Dendritic cell treated with granulocyte-macrophage colony-stimulating factor and Interleukin-4, amounts not matched to agents 40 ng/mL and 50 ng/mL, for 4 days (primary cell): ENCODE measurements at regions not wholly inside any gene's neighbourhood (a gene's known extent, or its start where the extent isn't known, plus 50 kb on each side); places are given as distances from the start of the nearest gene placed in this dataset.

ENCODE experiments used
- H3K27ac Mint-ChIP-seq: one replicate; pipeline ENCODE4 v1.8.0; 2022; ENCODE audit warnings: mild to moderate bottlenecking, mixed read lengths
- H3K27me3 Mint-ChIP-seq: one replicate; pipeline ENCODE4 v1.8.0; 2022; ENCODE audit warnings: mild to moderate bottlenecking, mixed read lengths
- H3K36me3 Mint-ChIP-seq: one replicate; pipeline ENCODE4 v1.8.0; 2022; ENCODE audit warnings: low read depth, mixed read lengths
- H3K4me1 Mint-ChIP-seq: one replicate; pipeline ENCODE4 v1.8.0; 2022; ENCODE audit warnings: low read depth, mixed read lengths
- H3K4me3 Mint-ChIP-seq: one replicate; pipeline ENCODE4 v1.8.0; 2022; ENCODE audit warnings: mild to moderate bottlenecking, moderate library complexity, mixed read lengths
- H3K9me3 Mint-ChIP-seq: one replicate; pipeline ENCODE4 v1.8.0; 2022; ENCODE audit warnings: mixed read lengths
- intact Hi-C: fragments of 100-400 bp; cut with micrococcal nuclease; formaldehyde crosslinking; loops from one replicate; pipeline ENCODE4 v1.15.0; 2022

- Mint-ChIP-seq H3K4me3 (no peak overlapping the region), H3K27ac (no peak overlapping the region), H3K27me3 (no peaks in the 10 kb centered on the region), H3K4me1 (peaks cover 6% of the 10 kb centered on the region), H3K9me3 (no peaks in the 10 kb centered on the region), H3K36me3 (no peaks in the 10 kb centered on the region)
- intact Hi-C loops: no loop called here
Observed at GRCh38 chr13:26456650-26457049, 100.8 kb upstream of the WASF3 start.

- H3K4me3 Mint-ChIP-seq: no peak overlapping the region
- no peaks in the 10 kb centered on the region for H3K9me3 Mint-ChIP-seq
- intact Hi-C loops: no loop called here
- no peak overlapping the region for H3K27ac Mint-ChIP-seq
- H3K4me1 Mint-ChIP-seq: peaks cover 6% of the 10 kb centered on the region
- H3K27me3 Mint-ChIP-seq: no peaks in the 10 kb centered on the region
- H3K36me3 Mint-ChIP-seq: no peaks in the 10 kb centered on the region
Observed at GRCh38 chr13:26457212-26457611, 100.3 kb upstream of the WASF3 start.

GRCh38 chr13:26458196-26458749 is 99.2 kb upstream of the WASF3 start:
- no peaks in the 10 kb centered on the region for H3K27me3 Mint-ChIP-seq
- H3K36me3 Mint-ChIP-seq: no peaks in the 10 kb centered on the region
- H3K4me1 Mint-ChIP-seq: peaks cover 6% of the 10 kb centered on the region
- H3K27ac Mint-ChIP-seq: no peak overlapping the region
- H3K4me3 Mint-ChIP-seq: no peak overlapping the region
- intact Hi-C loops: no loop called here
- H3K9me3 Mint-ChIP-seq: no peaks in the 10 kb centered on the region

- H3K4me3 Mint-ChIP-seq: no peak overlapping the region
Observed at GRCh38 chr13:26459276-26460131, 98.0 kb upstream of the WASF3 start.

GRCh38 chr13:26460648-26461047 is 96.8 kb upstream of the WASF3 start:
- Mint-ChIP-seq H3K4me3 (no peak overlapping the region), H3K9me3 (no peaks in the 10 kb centered on the region), H3K27me3 (peaks cover 4% of the 10 kb centered on the region), H3K4me1 (peaks cover 6% of the 10 kb centered on the region), H3K27ac (no peak overlapping the region), H3K36me3 (no peaks in the 10 kb centered on the region)
- intact Hi-C loops: no loop called here

More at GRCh38 chr13:26459276-26460131, 98.0 kb upstream of the WASF3 start:
- Mint-ChIP-seq H3K36me3 (no peaks in the 10 kb centered on the region), H3K27me3 (peaks cover 3% of the 10 kb centered on the region), H3K27ac (no peak overlapping the region), H3K9me3 (no peaks in the 10 kb centered on the region), H3K4me1 (peaks cover 6% of the 10 kb centered on the region)
- intact Hi-C loops: no loop called here

- Mint-ChIP-seq H3K27ac (no peak overlapping the region), H3K4me1 (no peaks in the 10 kb centered on the region), H3K36me3 (no peaks in the 10 kb centered on the region), H3K9me3 (no peaks in the 10 kb centered on the region), H3K4me3 (no peak overlapping the region), H3K27me3 (peaks cover 4% of the 10 kb centered on the region)
- intact Hi-C loops: no loop called here
Observed at GRCh38 chr13:26463296-26463695, 94.2 kb upstream of the WASF3 start.

GRCh38 chr13:26463848-26464247 is 93.6 kb upstream of the WASF3 start:
- H3K4me1 Mint-ChIP-seq: no peaks in the 10 kb centered on the region
- intact Hi-C loops: no loop called here
- H3K27me3 Mint-ChIP-seq: peaks cover 4% of the 10 kb centered on the region
- H3K4me3 Mint-ChIP-seq: no peak overlapping the region
- H3K27ac Mint-ChIP-seq: no peak overlapping the region
- H3K36me3 Mint-ChIP-seq: no peaks in the 10 kb centered on the region
- H3K9me3 Mint-ChIP-seq: no peaks in the 10 kb centered on the region

GRCh38 chr13:26465514-26465913 is 92.0 kb upstream of the WASF3 start:
- no peaks in the 10 kb centered on the region for H3K9me3 Mint-ChIP-seq
- intact Hi-C loops: no loop called here
- no peak overlapping the region for H3K4me3 Mint-ChIP-seq
- H3K27ac Mint-ChIP-seq: no peak overlapping the region
- no peaks in the 10 kb centered on the region for H3K36me3 Mint-ChIP-seq
- no peaks in the 10 kb centered on the region for H3K4me1 Mint-ChIP-seq
- peaks cover 4% of the 10 kb centered on the region for H3K27me3 Mint-ChIP-seq

- intact Hi-C loops: no loop called here
- Mint-ChIP-seq H3K4me1 (no peaks in the 10 kb centered on the region), H3K36me3 (no peaks in the 10 kb centered on the region), H3K27me3 (peaks cover 4% of the 10 kb centered on the region), H3K9me3 (no peaks in the 10 kb centered on the region), H3K4me3 (no peak overlapping the region), H3K27ac (no peak overlapping the region)
Observed at GRCh38 chr13:26465954-26466353, 91.5 kb upstream of the WASF3 start.

- H3K36me3 Mint-ChIP-seq: no peaks in the 10 kb centered on the region
- H3K27me3 Mint-ChIP-seq: peaks cover 4% of the 10 kb centered on the region
- H3K4me3 Mint-ChIP-seq: no peak overlapping the region
- intact Hi-C loops: no loop called here
- no peaks in the 10 kb centered on the region for H3K9me3 Mint-ChIP-seq
- no peaks in the 10 kb centered on the region for H3K4me1 Mint-ChIP-seq
- no peak overlapping the region for H3K27ac Mint-ChIP-seq
Observed at GRCh38 chr13:26468265-26468801, 89.2 kb upstream of the WASF3 start.

- intact Hi-C loops: no loop called here
- Mint-ChIP-seq H3K9me3 (no peaks in the 10 kb centered on the region), H3K27ac (no peak overlapping the region), H3K4me3 (no peak overlapping the region), H3K4me1 (no peaks in the 10 kb centered on the region), H3K36me3 (no peaks in the 10 kb centered on the region), H3K27me3 (peaks cover 3% of the 10 kb centered on the region)
Observed at GRCh38 chr13:26469602-26470001, 87.9 kb upstream of the WASF3 start.

GRCh38 chr13:26471807-26472206 is 85.7 kb upstream of the WASF3 start:
- Mint-ChIP-seq H3K36me3 (no peaks in the 10 kb centered on the region), H3K27ac (no peak overlapping the region), H3K27me3 (peaks cover 9% of the 10 kb centered on the region), H3K4me3 (no peak overlapping the region), H3K4me1 (peaks cover 10% of the 10 kb centered on the region), H3K9me3 (no peaks in the 10 kb centered on the region)
- intact Hi-C loops: no loop called here

GRCh38 chr13:26473571-26474230 is 83.8 kb upstream of the WASF3 start:
- H3K27ac Mint-ChIP-seq: no peak overlapping the region
- H3K27me3 Mint-ChIP-seq: peaks cover 9% of the 10 kb centered on the region
- intact Hi-C loops: no loop called here
- no peaks in the 10 kb centered on the region for H3K9me3 Mint-ChIP-seq
- peaks cover 10% of the 10 kb centered on the region for H3K4me1 Mint-ChIP-seq
- H3K4me3 Mint-ChIP-seq: no peak overlapping the region
- H3K36me3 Mint-ChIP-seq: no peaks in the 10 kb centered on the region

- Mint-ChIP-seq H3K36me3 (no peaks in the 10 kb centered on the region), H3K9me3 (no peaks in the 10 kb centered on the region)
- intact Hi-C loops: no loop called here
Observed at GRCh38 chr13:26474286-26474685, 83.2 kb upstream of the WASF3 start.

More at GRCh38 chr13:26474286-26474685, 83.2 kb upstream of the WASF3 start:
- Mint-ChIP-seq H3K4me1 (peaks cover 10% of the 10 kb centered on the region), H3K4me3 (no peak overlapping the region), H3K27ac (no peak overlapping the region), H3K27me3 (peaks cover 9% of the 10 kb centered on the region)
